H1 (cell line): ENCODE measurements at regions not wholly inside any gene's neighbourhood (a gene's known extent, or its start where the extent isn't known, plus 50 kb on each side); places are given as distances from the start of the nearest gene placed in this dataset.

Experiments used
- CHD1 ChIP-seq: IDR thresholded peaks from 2 replicates; pipeline ENCODE4 v1.6.1; 2012; ENCODE audit warnings: low read depth, low read length, improper control_type of control experiment
- CREB1 ChIP-seq: IDR thresholded peaks from 2 replicates; pipeline ENCODE4 v1.6.1; 2012; ENCODE audit warnings: inconsistent platforms
- EP300 ChIP-seq, 2 experiments: IDR thresholded peaks; 1 replicate in 1 of 2; 2 replicates in 1 of 2; pipeline ENCODE4 v1.6.1; 2011 to 2012; ENCODE audit warnings: low read depth in 2 of 2, low read length in 2 of 2, mild to moderate bottlenecking in 2 of 2, borderline replicate concordance in 1 of 2, inconsistent platforms in 1 of 2, moderate library complexity in 1 of 2
- EZH2 ChIP-seq: fragments of 200-600 bp; sonication (generic); IDR thresholded peaks from 2 replicates; pipeline ENCODE4 v1.7.1; 2012; ENCODE audit warnings: low read depth, mild to moderate bottlenecking, moderate library complexity, low read length, inconsistent platforms; ENCODE audit not compliant: severe bottlenecking
- SRF ChIP-seq: IDR thresholded peaks from 2 replicates; pipeline ENCODE4 v1.6.1; 2011; ENCODE audit warnings: mild to moderate bottlenecking, low read depth, low read length, moderate library complexity
- TAF1 ChIP-seq: IDR thresholded peaks from 2 replicates; pipeline ENCODE4 v1.6.1; 2011; ENCODE audit warnings: mild to moderate bottlenecking, low read depth, low read length
- TAF7 ChIP-seq: optimal IDR thresholded peaks from 2 replicates; pipeline ENCODE3; 2011; ENCODE audit warnings: low read depth, mild to moderate bottlenecking, inconsistent platforms, low read length, moderate library complexity, borderline replicate concordance
- TCF12 ChIP-seq: IDR thresholded peaks from 2 replicates; pipeline ENCODE4 v1.6.1; 2011; ENCODE audit warnings: low read depth, mild to moderate bottlenecking, low read length
- ZNF274 ChIP-seq: IDR thresholded peaks from 2 replicates; pipeline ENCODE4 v1.7.0; 2012; ENCODE audit warnings: low read length, borderline replicate concordance; ENCODE audit errors: extremely low read depth
- TF ChIP-seq, protein P1 (sequence below): fragments of 300-600 bp; sonication (generic); IDR thresholded peaks from 2 replicates; pipeline ENCODE4 v1.7.1; 2012; ENCODE audit warnings: low read length, moderate library complexity, mild to moderate bottlenecking, inconsistent platforms; ENCODE audit not compliant: insufficient replicate concordance

DNA sequence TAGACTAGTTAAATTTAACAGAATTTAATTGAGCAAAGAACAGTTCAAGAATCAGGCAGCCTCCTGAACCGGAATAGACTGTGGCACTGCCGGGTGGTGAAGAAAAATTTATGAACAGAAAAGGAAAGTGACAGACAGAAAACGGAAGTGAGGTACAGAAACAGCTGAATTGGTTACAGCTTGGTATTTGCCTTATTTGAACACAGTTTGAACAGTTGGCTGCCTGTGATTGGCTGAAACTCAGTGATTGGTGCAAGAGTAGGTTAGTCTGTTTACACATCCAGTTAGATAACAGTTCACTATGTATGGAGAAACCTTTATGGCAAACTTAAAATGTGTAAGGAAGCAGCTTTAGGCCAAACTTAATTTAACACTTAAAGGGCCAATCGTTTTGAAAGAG is 116.0 kb upstream of the CITED2 start (continued):
- TF ChIP-seq, protein P1, sequence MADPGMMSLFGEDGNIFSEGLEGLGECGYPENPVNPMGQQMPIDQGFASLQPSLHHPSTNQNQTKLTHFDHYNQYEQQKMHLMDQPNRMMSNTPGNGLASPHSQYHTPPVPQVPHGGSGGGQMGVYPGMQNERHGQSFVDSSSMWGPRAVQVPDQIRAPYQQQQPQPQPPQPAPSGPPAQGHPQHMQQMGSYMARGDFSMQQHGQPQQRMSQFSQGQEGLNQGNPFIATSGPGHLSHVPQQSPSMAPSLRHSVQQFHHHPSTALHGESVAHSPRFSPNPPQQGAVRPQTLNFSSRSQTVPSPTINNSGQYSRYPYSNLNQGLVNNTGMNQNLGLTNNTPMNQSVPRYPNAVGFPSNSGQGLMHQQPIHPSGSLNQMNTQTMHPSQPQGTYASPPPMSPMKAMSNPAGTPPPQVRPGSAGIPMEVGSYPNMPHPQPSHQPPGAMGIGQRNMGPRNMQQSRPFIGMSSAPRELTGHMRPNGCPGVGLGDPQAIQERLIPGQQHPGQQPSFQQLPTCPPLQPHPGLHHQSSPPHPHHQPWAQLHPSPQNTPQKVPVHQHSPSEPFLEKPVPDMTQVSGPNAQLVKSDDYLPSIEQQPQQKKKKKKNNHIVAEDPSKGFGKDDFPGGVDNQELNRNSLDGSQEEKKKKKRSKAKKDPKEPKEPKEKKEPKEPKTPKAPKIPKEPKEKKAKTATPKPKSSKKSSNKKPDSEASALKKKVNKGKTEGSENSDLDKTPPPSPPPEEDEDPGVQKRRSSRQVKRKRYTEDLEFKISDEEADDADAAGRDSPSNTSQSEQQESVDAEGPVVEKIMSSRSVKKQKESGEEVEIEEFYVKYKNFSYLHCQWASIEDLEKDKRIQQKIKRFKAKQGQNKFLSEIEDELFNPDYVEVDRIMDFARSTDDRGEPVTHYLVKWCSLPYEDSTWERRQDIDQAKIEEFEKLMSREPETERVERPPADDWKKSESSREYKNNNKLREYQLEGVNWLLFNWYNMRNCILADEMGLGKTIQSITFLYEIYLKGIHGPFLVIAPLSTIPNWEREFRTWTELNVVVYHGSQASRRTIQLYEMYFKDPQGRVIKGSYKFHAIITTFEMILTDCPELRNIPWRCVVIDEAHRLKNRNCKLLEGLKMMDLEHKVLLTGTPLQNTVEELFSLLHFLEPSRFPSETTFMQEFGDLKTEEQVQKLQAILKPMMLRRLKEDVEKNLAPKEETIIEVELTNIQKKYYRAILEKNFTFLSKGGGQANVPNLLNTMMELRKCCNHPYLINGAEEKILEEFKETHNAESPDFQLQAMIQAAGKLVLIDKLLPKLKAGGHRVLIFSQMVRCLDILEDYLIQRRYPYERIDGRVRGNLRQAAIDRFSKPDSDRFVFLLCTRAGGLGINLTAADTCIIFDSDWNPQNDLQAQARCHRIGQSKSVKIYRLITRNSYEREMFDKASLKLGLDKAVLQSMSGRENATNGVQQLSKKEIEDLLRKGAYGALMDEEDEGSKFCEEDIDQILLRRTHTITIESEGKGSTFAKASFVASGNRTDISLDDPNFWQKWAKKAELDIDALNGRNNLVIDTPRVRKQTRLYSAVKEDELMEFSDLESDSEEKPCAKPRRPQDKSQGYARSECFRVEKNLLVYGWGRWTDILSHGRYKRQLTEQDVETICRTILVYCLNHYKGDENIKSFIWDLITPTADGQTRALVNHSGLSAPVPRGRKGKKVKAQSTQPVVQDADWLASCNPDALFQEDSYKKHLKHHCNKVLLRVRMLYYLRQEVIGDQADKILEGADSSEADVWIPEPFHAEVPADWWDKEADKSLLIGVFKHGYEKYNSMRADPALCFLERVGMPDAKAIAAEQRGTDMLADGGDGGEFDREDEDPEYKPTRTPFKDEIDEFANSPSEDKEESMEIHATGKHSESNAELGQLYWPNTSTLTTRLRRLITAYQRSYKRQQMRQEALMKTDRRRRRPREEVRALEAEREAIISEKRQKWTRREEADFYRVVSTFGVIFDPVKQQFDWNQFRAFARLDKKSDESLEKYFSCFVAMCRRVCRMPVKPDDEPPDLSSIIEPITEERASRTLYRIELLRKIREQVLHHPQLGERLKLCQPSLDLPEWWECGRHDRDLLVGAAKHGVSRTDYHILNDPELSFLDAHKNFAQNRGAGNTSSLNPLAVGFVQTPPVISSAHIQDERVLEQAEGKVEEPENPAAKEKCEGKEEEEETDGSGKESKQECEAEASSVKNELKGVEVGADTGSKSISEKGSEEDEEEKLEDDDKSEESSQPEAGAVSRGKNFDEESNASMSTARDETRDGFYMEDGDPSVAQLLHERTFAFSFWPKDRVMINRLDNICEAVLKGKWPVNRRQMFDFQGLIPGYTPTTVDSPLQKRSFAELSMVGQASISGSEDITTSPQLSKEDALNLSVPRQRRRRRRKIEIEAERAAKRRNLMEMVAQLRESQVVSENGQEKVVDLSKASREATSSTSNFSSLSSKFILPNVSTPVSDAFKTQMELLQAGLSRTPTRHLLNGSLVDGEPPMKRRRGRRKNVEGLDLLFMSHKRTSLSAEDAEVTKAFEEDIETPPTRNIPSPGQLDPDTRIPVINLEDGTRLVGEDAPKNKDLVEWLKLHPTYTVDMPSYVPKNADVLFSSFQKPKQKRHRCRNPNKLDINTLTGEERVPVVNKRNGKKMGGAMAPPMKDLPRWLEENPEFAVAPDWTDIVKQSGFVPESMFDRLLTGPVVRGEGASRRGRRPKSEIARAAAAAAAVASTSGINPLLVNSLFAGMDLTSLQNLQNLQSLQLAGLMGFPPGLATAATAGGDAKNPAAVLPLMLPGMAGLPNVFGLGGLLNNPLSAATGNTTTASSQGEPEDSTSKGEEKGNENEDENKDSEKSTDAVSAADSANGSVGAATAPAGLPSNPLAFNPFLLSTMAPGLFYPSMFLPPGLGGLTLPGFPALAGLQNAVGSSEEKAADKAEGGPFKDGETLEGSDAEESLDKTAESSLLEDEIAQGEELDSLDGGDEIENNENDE, result no peak
- TF ChIP-seq TAF1 (no peak), TCF12 (no peak), EP300 (IDR thresholded peaks at IDR 0.05; ENCODE audit: borderline replicate concordance in 1 of 2, low read depth in 2 of 2, low read length in 2 of 2) (no peak), ZNF274 (no peak), EZH2 (no peak), TAF7 (no peak), CHD1 (no peak), SRF (no peak), CREB1 (no peak)
